H1 (cell line): ENCODE measurements at regions not wholly inside any gene's neighbourhood (a gene's known extent, or its start where the extent isn't known, plus 50 kb on each side); places are given as distances from the start of the nearest gene placed in this dataset.

Source experiments
- CTCF ChIA-PET: fragments of 300-600 bp; sonication (Branson Sonifier 250); formaldehyde crosslinking; loops from one replicate; lab custom pipeline; 2021; ENCODE audit not compliant: partially characterized antibody; lab: Charles Lee
- POLR2A ChIA-PET: fragments of 300-600 bp; sonication (Branson Sonifier 250); formaldehyde crosslinking; loops from one replicate; lab custom pipeline; 2021; ENCODE audit warnings: inconsistent platforms; ENCODE audit not compliant: partially characterized antibody; lab: Charles Lee
- DNase-seq, 2 experiments: peaks; one replicate each; pipeline versions ENCODE4 v3.0.0 to v3.0.0-alpha.2; 2010 to 2022; ENCODE audit warnings: low spot score in 2 of 2, low read depth in 1 of 2, mixed read lengths in 1 of 2
- FAIRE-seq: peaks from 2 replicates; lab custom pipeline; 2011; peaks lifted over from hg19 to GRCh38; lab: Jason Lieb, UNC
- H2AFZ ChIP-seq: 2 replicates; pipeline ENCODE4 v1.8.1; 2012; ENCODE audit warnings: low read length, inconsistent platforms
- H2AK5ac ChIP-seq: 2 replicates; pipeline ENCODE4 v1.6.1; 2013; ENCODE audit warnings: low read depth, low read length
- H2BK120ac ChIP-seq: replicated peaks from 2 replicates; pipeline ENCODE3; 2013; ENCODE audit warnings: low read depth, low read length, inconsistent platforms
- H2BK12ac ChIP-seq: 2 replicates; pipeline ENCODE4 v1.6.1; 2013; ENCODE audit warnings: low read depth, low read length
- H2BK15ac ChIP-seq: 2 replicates; pipeline ENCODE4 v1.6.1; 2013; ENCODE audit warnings: low read length
- H2BK20ac ChIP-seq: 2 replicates; pipeline ENCODE4 v1.6.1; 2013; ENCODE audit warnings: low read length
- H2BK5ac ChIP-seq: 2 replicates; pipeline ENCODE4 v1.6.1; 2013; ENCODE audit warnings: low read depth, low read length
- H3K14ac ChIP-seq: 2 replicates; pipeline ENCODE4 v1.6.1; 2013; ENCODE audit warnings: inconsistent platforms; ENCODE audit not compliant: insufficient read length
- H3K18ac ChIP-seq: 2 replicates; pipeline ENCODE4 v1.6.1; 2013; ENCODE audit warnings: low read length; ENCODE audit errors: extremely low read depth
- H3K23ac ChIP-seq: 2 replicates; pipeline ENCODE4 v1.6.1; 2013; ENCODE audit warnings: inconsistent platforms; ENCODE audit not compliant: insufficient read length
- H3K23me2 ChIP-seq: 2 replicates; pipeline ENCODE4 v1.6.1; 2013; ENCODE audit warnings: low read depth, low read length
- H3K27ac ChIP-seq: 2 replicates; pipeline ENCODE4 v1.6.1; 2011; ENCODE audit warnings: low read depth, low read length, inconsistent platforms
- H3K27me3 ChIP-seq, 4 experiments: replicated peaks in 1 of 4; 1 replicate in 1 of 4; 2 replicates in 3 of 4; pipeline versions ENCODE4 v1.6.1 to v1.8.1; 2011 to 2013; ENCODE audit warnings: low read length in 3 of 4, mild to moderate bottlenecking in 3 of 4, inconsistent platforms in 2 of 4, mixed read lengths in 2 of 4, moderate library complexity in 1 of 4; ENCODE audit not compliant: control insufficient read depth in 3 of 4, insufficient read depth in 3 of 4; ENCODE audit errors: extremely low read depth in 1 of 4
- H3K36me3 ChIP-seq, 4 experiments: 2 replicates each; pipeline versions ENCODE4 v1.6.1 to v1.8.1; 2011 to 2013; ENCODE audit warnings: mild to moderate bottlenecking in 4 of 4, low read length in 3 of 4, moderate library complexity in 2 of 4, control low read depth in 1 of 4, inconsistent platforms in 1 of 4; ENCODE audit not compliant: insufficient read depth in 4 of 4, control insufficient read depth in 2 of 4
- H3K4ac ChIP-seq: replicated peaks from 2 replicates; pipeline ENCODE3; 2013; ENCODE audit warnings: low read length, low read depth, mixed read lengths, inconsistent platforms; ENCODE audit not compliant: insufficient read length
- H3K4me1 ChIP-seq, 4 experiments: replicated peaks in 1 of 4; 1 replicate in 1 of 4; 2 replicates in 3 of 4; pipeline versions ENCODE4 v1.6.1 to v1.8.1; 2011 to 2013; ENCODE audit warnings: low read length in 3 of 4, inconsistent platforms in 2 of 4, mixed read lengths in 1 of 4; ENCODE audit not compliant: insufficient read depth in 4 of 4, control insufficient read depth in 3 of 4
- H3K4me2 ChIP-seq, 2 experiments: 2 replicates each; pipeline versions ENCODE4 v1.6.1 to v1.8.1; 2011 to 2013; ENCODE audit warnings: low read depth in 2 of 2, low read length in 2 of 2, control low read depth in 1 of 2, inconsistent platforms in 1 of 2, mild to moderate bottlenecking in 1 of 2; ENCODE audit not compliant: insufficient read depth in 1 of 2
- H3K4me3 ChIP-seq, 4 experiments: fragments of 200-600, 300-600 bp in 1 of 4; sonication (generic), shearing (Covaris generic), sonication (Bioruptor Twin) in 1 of 4; 2 replicates each; pipeline versions ENCODE4 v1.5.1 to v1.8.1; 2011 to 2016; ENCODE audit warnings: low read length in 4 of 4, low read depth in 3 of 4, control low read depth in 2 of 4, inconsistent platforms in 2 of 4, mild to moderate bottlenecking in 2 of 4, mixed read lengths in 1 of 4, moderate library complexity in 1 of 4; ENCODE audit not compliant: insufficient read depth in 2 of 4; ENCODE audit errors: extremely low read depth in 1 of 4
- H3K56ac ChIP-seq: replicated peaks from 2 replicates; pipeline ENCODE3; 2013; ENCODE audit warnings: low read depth, mild to moderate bottlenecking, mixed read lengths, low read length, inconsistent platforms; ENCODE audit not compliant: insufficient read length
- H3K79me1 ChIP-seq: 2 replicates; pipeline ENCODE4 v1.6.1; 2013; ENCODE audit warnings: low read depth, low read length, control low read depth
- H3K79me2 ChIP-seq, 2 experiments: 2 replicates each; pipeline versions ENCODE4 v1.6.1 to v1.8.1; 2012 to 2013; ENCODE audit warnings: low read length in 2 of 2, mild to moderate bottlenecking in 2 of 2, inconsistent platforms in 1 of 2; ENCODE audit not compliant: insufficient read depth in 2 of 2, control insufficient read depth in 1 of 2
- H3K9ac ChIP-seq, 4 experiments: replicated peaks in 1 of 4; 1 replicate in 1 of 4; 2 replicates in 3 of 4; pipeline versions ENCODE4 v1.6.1 to v1.8.1; 2011 to 2013; ENCODE audit warnings: low read depth in 3 of 4, low read length in 3 of 4, control low read depth in 2 of 4, mild to moderate bottlenecking in 2 of 4, moderate library complexity in 2 of 4, inconsistent platforms in 1 of 4; ENCODE audit errors: extremely low read depth in 1 of 4
- H3K9me3 ChIP-seq, 2 experiments: 2 replicates each; pipeline versions ENCODE4 v1.6.1 to v1.8.1; 2012 to 2013; ENCODE audit warnings: mild to moderate bottlenecking in 2 of 2, moderate library complexity in 2 of 2, control low read depth in 1 of 2, inconsistent platforms in 1 of 2, low read depth in 1 of 2, low read length in 1 of 2, mixed read lengths in 1 of 2; ENCODE audit not compliant: insufficient read depth in 2 of 2
- H4K20me1 ChIP-seq, 2 experiments: replicated peaks in 1 of 2; 2 replicates each; pipeline versions ENCODE3 to v1.8.1; 2011 to 2013; ENCODE audit warnings: inconsistent platforms in 2 of 2, low read length in 2 of 2, mild to moderate bottlenecking in 1 of 2; ENCODE audit not compliant: insufficient read depth in 2 of 2, control insufficient read depth in 1 of 2
- H4K5ac ChIP-seq: 2 replicates; pipeline ENCODE4 v1.6.1; 2013; ENCODE audit warnings: low read length, low read depth, mixed read lengths, inconsistent platforms; ENCODE audit not compliant: insufficient read length
- H4K8ac ChIP-seq: 2 replicates; pipeline ENCODE4 v1.8.0; 2013; ENCODE audit warnings: mild to moderate bottlenecking, moderate library complexity, low read length, inconsistent platforms; ENCODE audit not compliant: insufficient read depth; ENCODE audit errors: extremely low read depth
- H4K91ac ChIP-seq: replicated peaks from 2 replicates; pipeline ENCODE3; 2013; ENCODE audit warnings: low read length, mixed read lengths, inconsistent platforms; ENCODE audit not compliant: insufficient read length
- JUN ChIP-seq: IDR thresholded peaks from 2 replicates; pipeline ENCODE4 v1.6.1; 2011; ENCODE audit warnings: low read depth, mild to moderate bottlenecking, improper control_type of control experiment, low read length
- RFX5 ChIP-seq: IDR thresholded peaks from 2 replicates; pipeline ENCODE4 v1.6.1; 2011; ENCODE audit warnings: low read depth, low read length, improper control_type of control experiment, borderline replicate concordance
- SP1 ChIP-seq: IDR thresholded peaks from 2 replicates; pipeline ENCODE4 v1.6.1; 2011; ENCODE audit warnings: low read depth, low read length
- SP2 ChIP-seq: IDR thresholded peaks from 2 replicates; pipeline ENCODE4 v1.6.1; 2012; ENCODE audit warnings: mild to moderate bottlenecking, low read length, inconsistent platforms
- WGBS, 2 experiments: shearing (Covaris generic) in 1 of 2; methylation state at CpG; one replicate each; pipeline versions ENCODE4 v1.1.6 to v1.1.7; 2013 to 2015; ENCODE audit warnings: low lambda C conversion rate in 2 of 2, mixed read lengths in 2 of 2, inconsistent platforms in 1 of 2, low coverage in 1 of 2, missing lambda C conversion rate in 1 of 2; ENCODE audit not compliant: insufficient replicate concordance in 2 of 2, insufficient coverage in 1 of 2, insufficient read length in 1 of 2; ENCODE audit errors: extremely low coverage in 1 of 2, missing lambda C conversion rate in 1 of 2; 5-methylcytosine and 5-hydroxymethylcytosine counted together

GRCh38 chr1:103931891-103932290 is 182.2 kb downstream of the AMY1C start:
- no peak for FAIRE-seq

More at GRCh38 chr1:103931891-103932290, 182.2 kb downstream of the AMY1C start:
- no peak for DNase-seq
- H3K27ac ChIP-seq, result no peak overlapping the region
- no peaks in the 10 kb centered on the region for H3K79me2 ChIP-seq
- H3K9ac ChIP-seq, result no peak overlapping the region
- ChIA-PET CTCF (no interaction called here), POLR2A (no interaction called here)
- H2BK15ac ChIP-seq, result no peak overlapping the region
- no peak overlapping the region for H2AFZ ChIP-seq
- TF ChIP-seq JUN (no peak), RFX5 (no peak), SP1 (no peak), SP2 (no peak)
- H2BK12ac ChIP-seq, result no peak overlapping the region
- H3K79me1 ChIP-seq, result no peaks in the 10 kb centered on the region
- H4K8ac ChIP-seq, result no peak overlapping the region
- no peaks in the 10 kb centered on the region for H3K4me1 ChIP-seq
- H3K4ac ChIP-seq, result no peak overlapping the region
- H2BK20ac ChIP-seq, result no peak overlapping the region
- no peaks in the 10 kb centered on the region for H3K23me2 ChIP-seq
- H2AK5ac ChIP-seq, result no peak overlapping the region
- no peak overlapping the region for H3K4me2 ChIP-seq
- H3K36me3 ChIP-seq, result no peaks in the 10 kb centered on the region
- no peaks in the 10 kb centered on the region for H3K9me3 ChIP-seq
- H2BK5ac ChIP-seq, result no peak overlapping the region
- H3K23ac ChIP-seq, result no peak overlapping the region
- no peak overlapping the region for H3K14ac ChIP-seq
- no peaks in the 10 kb centered on the region for H3K27me3 ChIP-seq
- no peak overlapping the region for H3K18ac ChIP-seq
- 86% methylated on average over 1 of the region's 1 CpG; no CpG with 5 or more reads in 1 of the 2 experiments for WGBS, 2 experiments
- no peak overlapping the region for H4K91ac ChIP-seq
- H4K5ac ChIP-seq, result no peak overlapping the region
- no peaks in the 10 kb centered on the region for H4K20me1 ChIP-seq
- no peak overlapping the region for H3K56ac ChIP-seq
- no peak overlapping the region for H3K4me3 ChIP-seq
- H2BK120ac ChIP-seq, result no peak overlapping the region
